D721Med (cell line): ENCODE measurements at regions not wholly inside any gene's neighbourhood (a gene's known extent, or its start where the extent isn't known, plus 50 kb on each side); places are given as distances from the start of the nearest gene placed in this dataset.

Experiments used
- DNase-seq: peaks from one replicate; pipeline ENCODE4 v3.0.0; 2011; ENCODE audit warnings: low spot score; ENCODE audit not compliant: insufficient read length
- FAIRE-seq: peaks from 2 replicates; lab custom pipeline; 2011; peaks lifted over from hg19 to GRCh38; lab: Jason Lieb, UNC
- CTCF ChIP-seq: IDR thresholded peaks from 2 replicates; pipeline ENCODE4 v1.5.1; 2012; ENCODE audit warnings: mild to moderate bottlenecking, control low read depth; ENCODE audit not compliant: insufficient read depth; ENCODE audit errors: missing control alignments

GRCh38 chr6:139990856-139991465 lies 616.5 kb upstream of the CITED2 start:
- no peak for FAIRE-seq
- no peak for TF ChIP-seq CTCF
- DNase-seq, result no peak

DNA sequence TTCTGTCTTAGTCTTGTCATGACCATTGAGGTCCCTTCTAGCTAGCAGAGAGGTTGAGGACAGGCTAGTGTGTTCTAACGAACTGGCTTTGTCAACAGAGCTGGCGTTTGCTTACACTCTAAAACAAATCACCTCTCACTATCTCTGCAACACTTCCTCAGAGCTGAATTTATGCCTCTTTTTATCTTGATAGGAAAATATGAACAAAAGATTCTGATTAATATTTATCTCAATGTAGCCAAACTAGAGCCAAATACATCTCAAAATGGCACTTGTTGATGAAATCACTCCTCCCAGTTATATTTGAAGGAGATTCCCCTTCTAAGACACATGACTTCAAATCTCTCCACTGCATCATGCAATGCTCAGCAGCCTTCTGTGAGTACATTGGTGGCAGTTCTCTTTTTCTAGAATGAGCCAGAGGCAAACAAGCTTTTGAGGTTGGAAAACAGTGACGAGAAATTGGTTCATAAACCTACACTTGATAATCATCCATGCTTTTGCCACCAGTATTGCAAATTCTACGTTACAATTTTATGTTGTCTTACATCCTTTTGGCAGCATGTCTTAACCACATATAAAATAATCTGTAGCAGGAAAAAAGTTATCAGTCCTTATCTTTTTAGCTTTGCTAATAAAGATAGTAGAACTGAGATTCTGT lies 615.7 kb upstream of the CITED2 start:
- FAIRE-seq (no peak), DNase-seq (no peak)
- no peak for TF ChIP-seq CTCF

- DNase-seq, result no peak
- TF ChIP-seq CTCF, result no peak
Measured at GRCh38 chr6:139988685-139989084, 614.2 kb upstream of the CITED2 start.

DNA sequence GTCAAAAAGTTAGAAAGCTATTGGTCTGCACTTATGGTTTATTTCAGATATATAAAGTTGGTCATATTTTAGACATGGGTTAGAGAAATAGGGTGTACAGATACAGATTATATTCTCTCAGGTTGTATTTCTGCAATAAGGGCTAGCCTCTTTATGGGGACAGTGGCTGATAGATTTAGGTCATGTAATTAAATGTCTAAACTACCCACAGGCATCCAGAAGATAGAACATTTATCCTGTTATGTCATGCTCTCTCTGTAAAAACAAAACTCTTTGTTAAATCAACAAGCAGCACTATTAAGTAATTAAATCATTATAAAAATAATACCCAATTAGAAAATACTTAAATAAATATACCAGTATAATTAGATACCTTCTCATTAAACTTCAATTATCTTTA lies 612.6 kb upstream of the CITED2 start:
- no peak for TF ChIP-seq CTCF
- FAIRE-seq, result no peak

More at GRCh38 chr6:139988685-139989084, 614.2 kb upstream of the CITED2 start:
- FAIRE-seq, result no peak

DNA sequence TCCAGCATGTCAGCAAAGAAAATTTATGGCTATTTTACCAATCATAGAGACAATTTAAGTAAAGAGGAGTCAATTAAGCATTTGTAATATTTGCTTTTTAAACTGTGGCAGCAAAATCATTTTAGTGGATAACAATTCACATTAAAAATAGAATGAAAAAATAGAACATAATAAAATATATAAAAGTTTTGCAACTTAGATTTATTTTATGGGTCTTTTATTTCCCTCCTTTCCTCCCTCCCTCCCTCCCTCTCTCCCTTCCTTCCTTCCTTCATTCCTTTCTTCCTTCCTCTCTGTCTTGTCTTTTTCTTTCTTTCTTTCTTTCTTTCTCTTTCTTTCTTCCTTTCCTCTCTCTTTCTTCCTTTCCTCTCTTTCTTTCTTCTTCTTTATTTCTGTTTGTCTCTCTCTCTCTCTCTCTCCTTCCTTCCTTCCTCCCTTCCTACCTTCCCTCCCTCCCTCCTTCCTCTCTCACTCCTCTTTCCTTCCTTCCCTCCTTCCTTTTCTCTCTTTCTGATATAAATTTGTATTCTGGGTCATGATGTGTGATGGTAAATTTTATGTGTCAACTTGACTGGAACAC lies 610.9 kb upstream of the CITED2 start:
- no peak for FAIRE-seq
- no peak for TF ChIP-seq CTCF
- DNase-seq, result no peak

More for the DNA sequence above, 612.6 kb upstream of the CITED2 start:
- DNase-seq, result no peak

DNA sequence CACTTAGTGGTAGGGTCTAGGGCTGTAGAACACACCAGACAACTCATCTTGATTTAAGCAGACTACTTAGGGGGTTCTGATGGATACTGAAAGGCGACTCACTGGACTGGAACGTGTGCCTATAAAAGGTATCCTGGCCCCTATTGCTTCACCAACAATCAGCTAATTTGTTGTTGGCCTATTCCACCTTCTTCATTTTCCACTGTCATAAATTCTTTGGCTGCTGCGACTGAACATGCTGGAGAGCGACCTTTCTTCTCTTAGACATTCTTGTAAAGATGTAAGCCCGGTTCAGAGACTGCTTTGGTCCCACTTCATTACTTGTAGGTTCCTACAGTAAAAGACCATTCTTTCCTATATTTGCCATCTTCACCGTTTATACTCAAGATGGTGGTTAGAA lies 609.9 kb upstream of the CITED2 start:
- DNase-seq (no peak), FAIRE-seq (no peak)
- TF ChIP-seq CTCF, result no peak
